H9 (cell line): ENCODE measurements at regions not wholly inside any gene's neighbourhood (a gene's known extent, or its start where the extent isn't known, plus 50 kb on each side); places are given as distances from the start of the nearest gene placed in this dataset.

ENCODE experiments used
- DNase-seq: peaks from one replicate; pipeline ENCODE4 v3.0.0-alpha.2; 2017
- H2AFZ ChIP-seq: one replicate; pipeline ENCODE4 v1.6.1; 2013; ENCODE audit warnings: mild to moderate bottlenecking, low read length, control low read depth, moderate library complexity
- H2AK5ac ChIP-seq: 2 replicates; pipeline ENCODE4 v1.6.1; 2013; ENCODE audit warnings: low read length, control low read depth, mixed read lengths; ENCODE audit not compliant: insufficient read length
- H2BK120ac ChIP-seq: one replicate; pipeline ENCODE4 v1.6.1; 2013; ENCODE audit warnings: low read depth, mild to moderate bottlenecking, low read length, control low read depth, inconsistent platforms; ENCODE audit not compliant: poor library complexity, severe bottlenecking
- H2BK12ac ChIP-seq: 2 replicates; pipeline ENCODE4 v1.6.1; 2013; ENCODE audit warnings: low read length, control low read depth, mixed read lengths, low read depth; ENCODE audit not compliant: insufficient read length
- H2BK15ac ChIP-seq: 2 replicates; pipeline ENCODE4 v1.6.1; 2013; ENCODE audit warnings: low read depth, low read length, control low read depth
- H2BK20ac ChIP-seq: one replicate; pipeline ENCODE4 v1.6.1; 2013; ENCODE audit warnings: low read depth, mild to moderate bottlenecking, low read length, control low read depth, inconsistent platforms; ENCODE audit not compliant: poor library complexity, severe bottlenecking
- H2BK5ac ChIP-seq: 2 replicates; pipeline ENCODE4 v1.6.1; 2013; ENCODE audit warnings: low read length, control low read depth, mixed read lengths; ENCODE audit not compliant: insufficient read length
- H3K14ac ChIP-seq: 2 replicates; pipeline ENCODE4 v1.6.1; 2013; ENCODE audit warnings: low read length, control low read depth; ENCODE audit not compliant: insufficient read depth
- H3K18ac ChIP-seq: 2 replicates; pipeline ENCODE4 v1.6.1; 2013; ENCODE audit warnings: low read depth, mild to moderate bottlenecking, mixed read lengths, low read length, control low read depth; ENCODE audit not compliant: insufficient read length
- H3K23ac ChIP-seq: 2 replicates; pipeline ENCODE4 v1.6.1; 2013; ENCODE audit warnings: low read length, control low read depth, mixed read lengths, low read depth; ENCODE audit not compliant: insufficient read length
- H3K23me2 ChIP-seq: 2 replicates; pipeline ENCODE4 v1.6.1; 2013; ENCODE audit warnings: low read depth, mild to moderate bottlenecking, mixed read lengths, low read length, control low read depth; ENCODE audit not compliant: insufficient read length, poor library complexity, severe bottlenecking
- H3K27ac ChIP-seq: 2 replicates; pipeline ENCODE4 v1.5.1; 2013; ENCODE audit warnings: low read length, control low read depth, mixed read lengths, low read depth; ENCODE audit not compliant: insufficient read length
- H3K27me3 ChIP-seq: 2 replicates; pipeline ENCODE4 v1.6.1; 2013; ENCODE audit warnings: low read length, control low read depth, inconsistent platforms; ENCODE audit not compliant: insufficient read depth
- H3K4ac ChIP-seq: 2 replicates; pipeline ENCODE4 v1.6.1; 2013; ENCODE audit warnings: low read depth, mild to moderate bottlenecking, control low read depth, inconsistent platforms, low read length, moderate library complexity
- H3K4me1 ChIP-seq: 2 replicates; pipeline ENCODE4 v1.6.1; 2013; ENCODE audit warnings: low read length, control low read depth, inconsistent platforms; ENCODE audit not compliant: insufficient read depth
- H3K4me2 ChIP-seq: 2 replicates; pipeline ENCODE4 v1.6.1; 2013; ENCODE audit warnings: low read length, control low read depth, mixed read lengths; ENCODE audit not compliant: insufficient read length, insufficient read depth
- H3K56ac ChIP-seq: 2 replicates; pipeline ENCODE4 v1.6.1; 2013; ENCODE audit warnings: low read depth, mild to moderate bottlenecking, mixed read lengths, low read length, control low read depth; ENCODE audit not compliant: insufficient read length
- H3K79me1 ChIP-seq: 2 replicates; pipeline ENCODE4 v1.6.1; 2013; ENCODE audit warnings: low read depth, mild to moderate bottlenecking, moderate library complexity, low read length, control low read depth, inconsistent platforms; ENCODE audit not compliant: insufficient read depth, poor library complexity, severe bottlenecking
- H3K79me2 ChIP-seq: 2 replicates; pipeline ENCODE4 v1.6.1; 2013; ENCODE audit warnings: low read length, control low read depth, inconsistent platforms; ENCODE audit not compliant: insufficient read depth
- H3K9ac ChIP-seq: 2 replicates; pipeline ENCODE4 v1.6.1; 2013; ENCODE audit warnings: low read length, control low read depth, mixed read lengths; ENCODE audit not compliant: insufficient read length; ENCODE audit errors: extremely low read depth
- H3K9me3 ChIP-seq: one replicate; pipeline ENCODE4 v1.6.1; 2013; ENCODE audit warnings: low read depth, low read length, inconsistent platforms; ENCODE audit not compliant: control insufficient read depth
- H3T11ph ChIP-seq: one replicate; pipeline ENCODE4 v1.6.1; 2013; ENCODE audit warnings: mild to moderate bottlenecking, low read length, control low read depth, inconsistent platforms
- H4K20me1 ChIP-seq: one replicate; pipeline ENCODE4 v1.6.1; 2013; ENCODE audit not compliant: control insufficient read depth, insufficient read length, insufficient read depth
- H4K5ac ChIP-seq: 2 replicates; pipeline ENCODE4 v1.6.1; 2013; ENCODE audit warnings: low read depth, mild to moderate bottlenecking, mixed read lengths, low read length, control low read depth; ENCODE audit not compliant: insufficient read length
- H4K8ac ChIP-seq: replicated peaks from 2 replicates; pipeline ENCODE4 v1.6.1; 2013; ENCODE audit warnings: low read length, control low read depth, mixed read lengths, low read depth; ENCODE audit not compliant: insufficient read length
- H4K91ac ChIP-seq: 2 replicates; pipeline ENCODE4 v1.6.1; 2013; ENCODE audit warnings: low read depth, mild to moderate bottlenecking, moderate library complexity, mixed read lengths, low read length, control low read depth; ENCODE audit not compliant: insufficient read length
- H3K27ac Mint-ChIP-seq, 3 experiments: 2 replicates in 2 of 3; 3 replicates in 1 of 3; pipeline ENCODE4 v1.8.0; 2020 to 2021; ENCODE audit warnings: mixed read lengths in 3 of 3, mild to moderate bottlenecking in 1 of 3, moderate library complexity in 1 of 3
- H3K27me3 Mint-ChIP-seq: 2 replicates; pipeline ENCODE4 v1.8.0; 2021; ENCODE audit warnings: low read depth, mild to moderate bottlenecking, moderate library complexity, mixed read lengths
- H3K36me3 Mint-ChIP-seq, 3 experiments: 2 replicates in 2 of 3; 3 replicates in 1 of 3; pipeline ENCODE4 v1.8.0; 2020 to 2021; ENCODE audit warnings: low read depth in 3 of 3, mixed read lengths in 3 of 3; ENCODE audit not compliant: insufficient read depth in 1 of 3
- H3K4me1 Mint-ChIP-seq, 2 experiments: 2 replicates each; pipeline ENCODE4 v1.8.0; 2020; ENCODE audit warnings: mixed read lengths in 2 of 2
- H3K4me3 Mint-ChIP-seq, 2 experiments: 2 replicates in 1 of 2; 3 replicates in 1 of 2; pipeline ENCODE4 v1.8.0; 2020 to 2021; ENCODE audit warnings: mild to moderate bottlenecking in 2 of 2, mixed read lengths in 2 of 2, moderate library complexity in 1 of 2
- H3K9me3 Mint-ChIP-seq, 2 experiments: 2 replicates in 1 of 2; 3 replicates in 1 of 2; pipeline ENCODE4 v1.8.0; 2020; ENCODE audit warnings: mild to moderate bottlenecking in 2 of 2, mixed read lengths in 2 of 2, moderate library complexity in 1 of 2
- CTCF ChIP-seq: fragments of 200-600 bp; sonication (generic); conservative IDR thresholded peaks from 3 replicates; pipeline ENCODE4 v1.8.0; 2021; ENCODE audit warnings: antibody characterized with exemption, mild to moderate bottlenecking
- WGBS: extraction: QIAGEN DNeasy Blood & Tissue Kit; methylation state at CpG from one replicate; pipeline ENCODE4 v1.1.7; 2013; ENCODE audit warnings: missing lambda C conversion rate, low lambda C conversion rate, mixed read lengths; ENCODE audit not compliant: insufficient read length; ENCODE audit errors: extremely low coverage; 5-methylcytosine and 5-hydroxymethylcytosine counted together

DNA sequence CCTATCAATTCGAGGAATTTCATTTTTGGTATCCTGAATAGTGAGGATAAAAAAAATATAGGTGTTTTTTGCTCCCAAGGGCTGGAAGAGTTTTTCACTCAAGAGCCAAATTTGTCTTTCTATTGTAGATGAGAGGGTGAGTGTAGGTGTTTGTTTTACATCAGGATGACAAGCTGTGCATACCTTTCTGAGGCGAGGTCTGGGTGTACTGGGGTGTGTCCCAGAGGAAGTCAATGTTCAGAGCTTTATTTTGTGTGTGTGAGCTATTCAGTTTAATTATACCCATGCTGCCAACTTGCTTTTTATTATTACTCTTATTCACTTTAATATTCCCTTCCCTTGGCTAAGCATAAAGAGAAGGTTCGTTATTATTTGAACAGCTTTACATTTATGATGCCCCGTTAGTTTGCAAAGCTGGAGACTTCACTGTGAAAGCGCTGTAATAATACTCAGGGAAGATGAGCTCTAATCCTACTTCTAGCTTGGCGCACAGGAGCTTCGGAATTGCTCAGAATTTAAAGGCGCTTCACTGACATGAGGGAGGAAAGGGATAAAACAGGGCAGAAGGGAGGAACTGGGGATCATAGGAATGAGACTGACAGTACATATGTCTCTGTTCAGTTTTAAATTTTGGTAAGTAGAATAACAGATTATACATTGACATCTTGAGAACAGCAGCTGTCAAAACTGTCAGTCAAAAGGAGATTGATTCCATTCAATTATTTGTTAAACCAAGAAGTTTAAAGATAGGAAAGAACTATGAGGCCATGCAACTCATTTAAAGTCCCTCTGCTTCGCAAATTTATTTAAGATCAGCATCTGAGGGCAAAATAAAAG lies 117.7 kb upstream of the TP63 start:
- Histone ChIP-seq H4K5ac (no peak overlapping the region), H3K4me1 (no peaks in the 10 kb centered on the region), H3K4ac (no peak overlapping the region), H2BK15ac (no peak overlapping the region), H3K27ac (no peak overlapping the region), H3K79me1 (no peaks in the 10 kb centered on the region), H3K9ac (no peak overlapping the region), H4K8ac (no peak overlapping the region), H2BK20ac (no peak overlapping the region), H2BK120ac (no peak overlapping the region), H2BK12ac (no peak overlapping the region), H4K91ac (no peak overlapping the region), H2AFZ (no peak overlapping the region), H3K27me3 (no peaks in the 10 kb centered on the region), H3K9me3 (no peaks in the 10 kb centered on the region), H3K79me2 (no peaks in the 10 kb centered on the region), H3K14ac (no peak overlapping the region), H3K18ac (no peak overlapping the region), H3T11ph (no peak overlapping the region), H3K23ac (no peak overlapping the region), H3K23me2 (no peaks in the 10 kb centered on the region), H3K4me2 (no peak overlapping the region), H4K20me1 (no peaks in the 10 kb centered on the region), H2AK5ac (no peak overlapping the region), H2BK5ac (no peak overlapping the region), H3K56ac (no peak overlapping the region)
- WGBS: no CpG with 5 or more reads among the region's 9 CpGs
- no peak overlapping the region for H3K27ac Mint-ChIP-seq
- H3K4me1 Mint-ChIP-seq: peaks cover 8 to 16% of the 10 kb centered on the region in 2 experiments
- H3K4me3 Mint-ChIP-seq: no peak overlapping the region
- no peak for DNase-seq
- no peaks in the 10 kb centered on the region for H3K9me3 Mint-ChIP-seq
- no peak for TF ChIP-seq CTCF
- H3K36me3 Mint-ChIP-seq: no peaks in the 10 kb centered on the region
- no peaks in the 10 kb centered on the region for H3K27me3 Mint-ChIP-seq
